ENCODE measurements at regions not wholly inside any gene's neighbourhood (a gene's known extent, or its start where the extent isn't known, plus 50 kb on each side); places are given as distances from the start of the nearest gene placed in this dataset.

GRCh38 chr5:57332361-57332760 lies 150.2 kb downstream of the ACTBL2 start:
- ATAC-seq (replicated peaks) = no peak
- H3K4me3 Mint-ChIP-seq = no peak overlapping the region
- no peaks in the 10 kb centered on the region for H3K36me3 Mint-ChIP-seq (ENCODE audit: low read depth)
- peaks cover 5% of the 10 kb centered on the region for H3K4me1 Mint-ChIP-seq
- H3K27ac Mint-ChIP-seq = no peak overlapping the region
- no peaks in the 10 kb centered on the region for H3K9me3 Mint-ChIP-seq
- peaks cover 9% of the 10 kb centered on the region for H3K27me3 Mint-ChIP-seq

GRCh38 chr5:57327561-57328367 lies 153.9 kb downstream of the GPBP1 start:
- Mint-ChIP-seq H3K27ac (peak overlapping the region; percentile 29), H3K4me1 (peaks cover 14% of the 10 kb centered on the region), H3K4me3 (no peak overlapping the region), H3K9me3 (peaks cover 4% of the 10 kb centered on the region), H3K27me3 (peaks cover 9% of the 10 kb centered on the region), H3K36me3 (ENCODE audit: low read depth) (no peaks in the 10 kb centered on the region)
- ATAC-seq (replicated peaks) = peak; percentile 83

- Mint-ChIP-seq H3K36me3 (ENCODE audit: low read depth) (no peaks in the 10 kb centered on the region), H3K27me3 (peaks cover 3% of the 10 kb centered on the region), H3K4me1 (peaks cover 14% of the 10 kb centered on the region)
Measured at GRCh38 chr5:57325678-57326397, 152.0 kb downstream of the GPBP1 start.

GRCh38 chr5:57324861-57325260 lies 151.0 kb downstream of the GPBP1 start:
- no peak overlapping the region for H3K27ac Mint-ChIP-seq

More at GRCh38 chr5:57325678-57326397, 152.0 kb downstream of the GPBP1 start:
- peaks cover 4% of the 10 kb centered on the region for H3K9me3 Mint-ChIP-seq
- H3K27ac Mint-ChIP-seq = no peak overlapping the region
- ATAC-seq (replicated peaks) = no peak
- H3K4me3 Mint-ChIP-seq = no peak overlapping the region

GRCh38 chr5:57324181-57324580 lies 150.3 kb downstream of the GPBP1 start:
- Mint-ChIP-seq H3K4me1 (peaks cover 14% of the 10 kb centered on the region), H3K9me3 (peaks cover 4% of the 10 kb centered on the region), H3K27me3 (peaks cover 3% of the 10 kb centered on the region), H3K4me3 (no peak overlapping the region), H3K36me3 (ENCODE audit: low read depth) (no peaks in the 10 kb centered on the region), H3K27ac (peak overlapping the region; percentile 51)
- peak; percentile 69 for ATAC-seq (replicated peaks)

More at GRCh38 chr5:57324861-57325260, 151.0 kb downstream of the GPBP1 start:
- peaks cover 3% of the 10 kb centered on the region for H3K27me3 Mint-ChIP-seq
- no peak for ATAC-seq (replicated peaks)
- no peak overlapping the region for H3K4me3 Mint-ChIP-seq
- H3K9me3 Mint-ChIP-seq = peaks cover 4% of the 10 kb centered on the region
- no peaks in the 10 kb centered on the region for H3K36me3 Mint-ChIP-seq (ENCODE audit: low read depth)
- H3K4me1 Mint-ChIP-seq = peaks cover 14% of the 10 kb centered on the region

- no peak overlapping the region for H3K27ac Mint-ChIP-seq
- ATAC-seq (replicated peaks) = no peak
- no peaks in the 10 kb centered on the region for H3K36me3 Mint-ChIP-seq (ENCODE audit: low read depth)
- no peaks in the 10 kb centered on the region for H3K9me3 Mint-ChIP-seq
- peaks cover 6% of the 10 kb centered on the region for H3K4me1 Mint-ChIP-seq
- peaks cover 13% of the 10 kb centered on the region for H3K27me3 Mint-ChIP-seq
- no peak overlapping the region for H3K4me3 Mint-ChIP-seq
Measured at GRCh38 chr5:57320582-57320981, 146.7 kb downstream of the GPBP1 start.

GRCh38 chr5:57319628-57320027 lies 145.8 kb downstream of the GPBP1 start:
- Mint-ChIP-seq H3K4me3 (no peak overlapping the region), H3K36me3 (ENCODE audit: low read depth) (no peaks in the 10 kb centered on the region), H3K4me1 (peaks cover 6% of the 10 kb centered on the region), H3K9me3 (no peaks in the 10 kb centered on the region), H3K27me3 (peaks cover 13% of the 10 kb centered on the region), H3K27ac (no peak overlapping the region)
- ATAC-seq (replicated peaks) = no peak

- Mint-ChIP-seq H3K9me3 (no peaks in the 10 kb centered on the region), H3K4me3 (no peak overlapping the region), H3K36me3 (ENCODE audit: low read depth) (no peaks in the 10 kb centered on the region), H3K4me1 (no peaks in the 10 kb centered on the region), H3K27ac (no peak overlapping the region), H3K27me3 (peaks cover 13% of the 10 kb centered on the region)
- no peak for ATAC-seq (replicated peaks)
Measured at GRCh38 chr5:57318251-57318650, 144.4 kb downstream of the GPBP1 start.

- H3K4me3 Mint-ChIP-seq = no peak overlapping the region
- ATAC-seq (replicated peaks) = no peak
- H3K9me3 Mint-ChIP-seq = no peaks in the 10 kb centered on the region
Measured at GRCh38 chr5:57317341-57317740, 143.5 kb downstream of the GPBP1 start.

GRCh38 chr5:57316798-57317327 lies 143.0 kb downstream of the GPBP1 start:
- peak; percentile 86 for ATAC-seq (replicated peaks)

More at GRCh38 chr5:57317341-57317740, 143.5 kb downstream of the GPBP1 start:
- Mint-ChIP-seq H3K27ac (no peak overlapping the region), H3K4me1 (no peaks in the 10 kb centered on the region), H3K36me3 (ENCODE audit: low read depth) (no peaks in the 10 kb centered on the region), H3K27me3 (peaks cover 12% of the 10 kb centered on the region)

GRCh38 chr5:57315941-57316340 lies 142.1 kb downstream of the GPBP1 start:
- no peak overlapping the region for H3K27ac Mint-ChIP-seq
- no peak overlapping the region for H3K4me3 Mint-ChIP-seq
- no peaks in the 10 kb centered on the region for H3K9me3 Mint-ChIP-seq
- no peaks in the 10 kb centered on the region for H3K4me1 Mint-ChIP-seq
- H3K27me3 Mint-ChIP-seq = peaks cover 10% of the 10 kb centered on the region
- no peaks in the 10 kb centered on the region for H3K36me3 Mint-ChIP-seq (ENCODE audit: low read depth)
- ATAC-seq (replicated peaks) = no peak

More at GRCh38 chr5:57316798-57317327, 143.0 kb downstream of the GPBP1 start:
- H3K27me3 Mint-ChIP-seq = peaks cover 10% of the 10 kb centered on the region
- no peak overlapping the region for H3K27ac Mint-ChIP-seq
- no peaks in the 10 kb centered on the region for H3K9me3 Mint-ChIP-seq
- H3K36me3 Mint-ChIP-seq (ENCODE audit: low read depth) = no peaks in the 10 kb centered on the region
- H3K4me1 Mint-ChIP-seq = no peaks in the 10 kb centered on the region
- no peak overlapping the region for H3K4me3 Mint-ChIP-seq

All from activated T-helper 17 cell treated with anti-CD3 and anti-CD28 coated beads, Interleukin-2, amount 50 U/mL, for 72 hours (primary cell).